ENCODE measurements at regions not wholly inside any gene's neighbourhood (a gene's known extent, or its start where the extent isn't known, plus 50 kb on each side); places are given as distances from the start of the nearest gene placed in this dataset.

- peak; percentile 86 to 98 for DNase-seq (ENCODE audit: low read depth in 2 of 2)
- H2AFZ ChIP-seq (ENCODE audit: low read length), result no peak overlapping the region
- no peaks in the 10 kb centered on the region for H4K20me1 ChIP-seq (ENCODE audit: control insufficient read depth, extremely low read depth, insufficient read depth, low read length)
- peaks cover 7% of the 10 kb centered on the region for H3K4me1 ChIP-seq (ENCODE audit: control insufficient read depth, extremely low read depth, insufficient read depth, low read length)
- no peak overlapping the region for H3K4me3 ChIP-seq (replicated peaks in 1 of 4; ENCODE audit: control extremely low read depth in 1 of 4, insufficient read depth in 1 of 4, low read depth in 3 of 4, low read length in 4 of 4)
- H3K79me2 ChIP-seq (ENCODE audit: control insufficient read depth, insufficient read depth, low read length), result no peaks in the 10 kb centered on the region
- no peaks in the 10 kb centered on the region for H3K36me3 ChIP-seq (ENCODE audit: control insufficient read depth, insufficient read depth, low read length)
- no peak overlapping the region for H3K9ac ChIP-seq (ENCODE audit: insufficient read depth, low read length)
- H3K27me3 ChIP-seq (ENCODE audit: control insufficient read depth, insufficient read depth, low read length), result peaks cover 2% of the 10 kb centered on the region
- H3K27ac ChIP-seq (ENCODE audit: insufficient read depth, low read length), result peak overlapping the region; percentile 62
- no peaks in the 10 kb centered on the region for H3K9me3 ChIP-seq (ENCODE audit: control insufficient read depth, insufficient read depth, low read depth, low read length)
- TF ChIP-seq CTCF (conservative IDR thresholded peaks at IDR 0.05 in 1 of 2, IDR thresholded peaks at IDR 0.05 in 1 of 2; ENCODE audit: low read depth in 1 of 2, low read length in 2 of 2) (no peak), EZH2 (IDR thresholded peaks at IDR 0.05; ENCODE audit: low read length, missing control alignments) (no peak)
- peak overlapping the region; percentile 28 for H3K4me2 ChIP-seq (ENCODE audit: extremely low read depth, insufficient read depth, low read length)
Measured at GRCh38 chr3:64460877-64461276, 226.9 kb downstream of the ADAMTS9 start.

- H3K4me2 ChIP-seq (ENCODE audit: extremely low read depth, insufficient read depth, low read length), result no peak overlapping the region
Measured at GRCh38 chr3:64460141-64460730, 227.6 kb downstream of the ADAMTS9 start.

GRCh38 chr3:64459711-64460110 is 228.1 kb downstream of the ADAMTS9 start:
- Histone ChIP-seq H3K27me3 (ENCODE audit: control insufficient read depth, insufficient read depth, low read length) (no peaks in the 10 kb centered on the region), H3K4me3 (replicated peaks in 1 of 4; ENCODE audit: control extremely low read depth in 1 of 4, insufficient read depth in 1 of 4, low read depth in 3 of 4, low read length in 4 of 4) (no peak overlapping the region), H3K9ac (ENCODE audit: insufficient read depth, low read length) (no peak overlapping the region), H3K4me2 (ENCODE audit: extremely low read depth, insufficient read depth, low read length) (no peak overlapping the region), H3K4me1 (ENCODE audit: control insufficient read depth, extremely low read depth, insufficient read depth, low read length) (peaks cover 7% of the 10 kb centered on the region), H3K9me3 (ENCODE audit: control insufficient read depth, insufficient read depth, low read depth, low read length) (no peaks in the 10 kb centered on the region), H2AFZ (ENCODE audit: low read length) (no peak overlapping the region), H3K27ac (ENCODE audit: insufficient read depth, low read length) (no peak overlapping the region), H3K79me2 (ENCODE audit: control insufficient read depth, insufficient read depth, low read length) (no peaks in the 10 kb centered on the region), H4K20me1 (ENCODE audit: control insufficient read depth, extremely low read depth, insufficient read depth, low read length) (no peaks in the 10 kb centered on the region), H3K36me3 (ENCODE audit: control insufficient read depth, insufficient read depth, low read length) (no peaks in the 10 kb centered on the region)
- DNase-seq (ENCODE audit: low read depth in 2 of 2), result peak in 1 of 2 donors; percentile 63
- no peak for TF ChIP-seq EZH2 (IDR thresholded peaks at IDR 0.05; ENCODE audit: low read length, missing control alignments)
- TF ChIP-seq CTCF (conservative IDR thresholded peaks at IDR 0.05 in 1 of 2, IDR thresholded peaks at IDR 0.05 in 1 of 2; ENCODE audit: low read depth in 1 of 2, low read length in 2 of 2), result no peak

More at GRCh38 chr3:64460141-64460730, 227.6 kb downstream of the ADAMTS9 start:
- no peak overlapping the region for H3K4me3 ChIP-seq (replicated peaks in 1 of 4; ENCODE audit: control extremely low read depth in 1 of 4, insufficient read depth in 1 of 4, low read depth in 3 of 4, low read length in 4 of 4)
- H2AFZ ChIP-seq (ENCODE audit: low read length), result no peak overlapping the region
- DNase-seq (ENCODE audit: low read depth in 2 of 2), result no peak
- no peaks in the 10 kb centered on the region for H3K9me3 ChIP-seq (ENCODE audit: control insufficient read depth, insufficient read depth, low read depth, low read length)
- no peak overlapping the region for H3K27ac ChIP-seq (ENCODE audit: insufficient read depth, low read length)
- H3K79me2 ChIP-seq (ENCODE audit: control insufficient read depth, insufficient read depth, low read length), result no peaks in the 10 kb centered on the region
- TF ChIP-seq CTCF (conservative IDR thresholded peaks at IDR 0.05 in 1 of 2, IDR thresholded peaks at IDR 0.05 in 1 of 2; ENCODE audit: low read depth in 1 of 2, low read length in 2 of 2) (no peak), EZH2 (IDR thresholded peaks at IDR 0.05; ENCODE audit: low read length, missing control alignments) (no peak)
- H3K4me1 ChIP-seq (ENCODE audit: control insufficient read depth, extremely low read depth, insufficient read depth, low read length), result peaks cover 7% of the 10 kb centered on the region
- H3K27me3 ChIP-seq (ENCODE audit: control insufficient read depth, insufficient read depth, low read length), result no peaks in the 10 kb centered on the region
- no peaks in the 10 kb centered on the region for H4K20me1 ChIP-seq (ENCODE audit: control insufficient read depth, extremely low read depth, insufficient read depth, low read length)
- H3K9ac ChIP-seq (ENCODE audit: insufficient read depth, low read length), result no peak overlapping the region
- H3K36me3 ChIP-seq (ENCODE audit: control insufficient read depth, insufficient read depth, low read length), result no peaks in the 10 kb centered on the region
